ENCODE measurements at regions not wholly inside any gene's neighbourhood (a gene's known extent, or its start where the extent isn't known, plus 50 kb on each side); places are given as distances from the start of the nearest gene placed in this dataset.

GRCh38 chr2:217366266-217366895 lies 506.5 kb upstream of the TNP1 start:
- H3K79me2 ChIP-seq (ENCODE audit: insufficient read depth, low read length) = no peaks in the 10 kb centered on the region
- H4K20me1 ChIP-seq (ENCODE audit: insufficient read depth, low read length) = no peaks in the 10 kb centered on the region
- no peaks in the 10 kb centered on the region for H3K36me3 ChIP-seq (ENCODE audit: insufficient read depth, low read length)
- H3K4me3 ChIP-seq (ENCODE audit: low read depth in 1 of 2, low read length in 2 of 2) = no peak overlapping the region
- ATAC-seq (ENCODE audit: insufficient read depth, low read depth) (no peak), DNase-seq (no peak)
- H3K9me3 ChIP-seq (ENCODE audit: insufficient read depth, low read length, severe bottlenecking) = no peaks in the 10 kb centered on the region
- H3K27me3 ChIP-seq (ENCODE audit: insufficient read depth, low read length, poor library complexity) = peaks cover 14% of the 10 kb centered on the region
- no peak for TF ChIP-seq CTCF (IDR thresholded peaks at IDR 0.05; ENCODE audit: borderline replicate concordance, extremely low read depth, low read length, poor library complexity, severe bottlenecking)
- no peak for TF ChIP-seq EZH2 (IDR thresholded peaks at IDR 0.05; ENCODE audit: borderline replicate concordance, low read depth, low read length, severe bottlenecking)
- no peak overlapping the region for H3K4me2 ChIP-seq (ENCODE audit: insufficient read depth, low read length)
- no peak overlapping the region for H3K9ac ChIP-seq (ENCODE audit: low read depth, low read length)
- H3K4me1 ChIP-seq (ENCODE audit: insufficient read depth, low read length) = no peaks in the 10 kb centered on the region
- no peak overlapping the region for H2AFZ ChIP-seq (ENCODE audit: low read depth, low read length)
- H3K27ac ChIP-seq (ENCODE audit: low read length) = no peak overlapping the region

- Histone ChIP-seq H3K4me1 (ENCODE audit: insufficient read depth, low read length) (no peaks in the 10 kb centered on the region), H3K4me3 (ENCODE audit: low read depth in 1 of 2, low read length in 2 of 2) (no peak overlapping the region), H2AFZ (ENCODE audit: low read depth, low read length) (no peak overlapping the region), H3K27ac (ENCODE audit: low read length) (no peak overlapping the region), H3K79me2 (ENCODE audit: insufficient read depth, low read length) (no peaks in the 10 kb centered on the region), H3K9me3 (ENCODE audit: insufficient read depth, low read length, severe bottlenecking) (no peaks in the 10 kb centered on the region), H3K36me3 (ENCODE audit: insufficient read depth, low read length) (no peaks in the 10 kb centered on the region), H3K9ac (ENCODE audit: low read depth, low read length) (no peak overlapping the region), H4K20me1 (ENCODE audit: insufficient read depth, low read length) (no peaks in the 10 kb centered on the region), H3K27me3 (ENCODE audit: insufficient read depth, low read length, poor library complexity) (peaks cover 14% of the 10 kb centered on the region), H3K4me2 (ENCODE audit: insufficient read depth, low read length) (no peak overlapping the region)
- TF ChIP-seq EZH2 (IDR thresholded peaks at IDR 0.05; ENCODE audit: borderline replicate concordance, low read depth, low read length, severe bottlenecking) = no peak
- TF ChIP-seq CTCF (IDR thresholded peaks at IDR 0.05; ENCODE audit: borderline replicate concordance, extremely low read depth, low read length, poor library complexity, severe bottlenecking) = no peak
- no peak for DNase-seq
- ATAC-seq (ENCODE audit: insufficient read depth, low read depth) = no peak
Observed at GRCh38 chr2:217365656-217366055, 505.8 kb upstream of the TNP1 start.

- H3K4me3 ChIP-seq (ENCODE audit: low read depth in 1 of 2, low read length in 2 of 2) = no peak overlapping the region
- no peaks in the 10 kb centered on the region for H3K36me3 ChIP-seq (ENCODE audit: insufficient read depth, low read length)
- DNase-seq (no peak), ATAC-seq (ENCODE audit: insufficient read depth, low read depth) (no peak)
- no peak overlapping the region for H3K9ac ChIP-seq (ENCODE audit: low read depth, low read length)
- TF ChIP-seq EZH2 (IDR thresholded peaks at IDR 0.05; ENCODE audit: borderline replicate concordance, low read depth, low read length, severe bottlenecking) (no peak), CTCF (IDR thresholded peaks at IDR 0.05; ENCODE audit: borderline replicate concordance, extremely low read depth, low read length, poor library complexity, severe bottlenecking) (no peak)
- H3K9me3 ChIP-seq (ENCODE audit: insufficient read depth, low read length, severe bottlenecking) = no peaks in the 10 kb centered on the region
- H3K79me2 ChIP-seq (ENCODE audit: insufficient read depth, low read length) = no peaks in the 10 kb centered on the region
- no peaks in the 10 kb centered on the region for H3K4me1 ChIP-seq (ENCODE audit: insufficient read depth, low read length)
- H3K27ac ChIP-seq (ENCODE audit: low read length) = no peak overlapping the region
- H4K20me1 ChIP-seq (ENCODE audit: insufficient read depth, low read length) = no peaks in the 10 kb centered on the region
- peaks cover 14% of the 10 kb centered on the region for H3K27me3 ChIP-seq (ENCODE audit: insufficient read depth, low read length, poor library complexity)
- no peak overlapping the region for H2AFZ ChIP-seq (ENCODE audit: low read depth, low read length)
- H3K4me2 ChIP-seq (ENCODE audit: insufficient read depth, low read length) = no peak overlapping the region
Observed at GRCh38 chr2:217364224-217364623, 504.4 kb upstream of the TNP1 start.
